ENCODE measurements at regions not wholly inside any gene's neighbourhood (a gene's known extent, or its start where the extent isn't known, plus 50 kb on each side); places are given as distances from the start of the nearest gene placed in this dataset.

GRCh38 chrX:39174241-39174771 is 373.0 kb downstream of the MID1IP1 start:
- TF ChIP-seq CTCF (IDR thresholded peaks at IDR 0.05) (no peak), POLR2A (IDR thresholded peaks at IDR 0.05) (no peak)
- Histone ChIP-seq H3K4me1 (peaks cover 0 to 25% (median 6%) of the 10 kb centered on the region in 3 donors), H3K36me3 (no peaks in the 10 kb centered on the region), H3K4me3 (peak overlapping the region in 1 of 4 donors; percentile 34), H3K9me3 (no peaks in the 10 kb centered on the region), H3K27me3 (no peaks in the 10 kb centered on the region), H3K27ac (peak overlapping the region in 2 of 4 donors; percentile 34 to 66)
- WGBS, 2 donors = 0 to 66% methylated on average over 1 to 4 of the region's 5 CpGs
- intact Hi-C loops (cut with DNase I) = no loop called here
- no peak for DNase-seq

- Histone ChIP-seq H3K4me3 (peak overlapping the region in 1 of 4 donors; percentile 34), H3K27me3 (no peaks in the 10 kb centered on the region), H3K36me3 (no peaks in the 10 kb centered on the region), H3K4me1 (peaks cover 0 to 25% (median 6%) of the 10 kb centered on the region in 3 donors), H3K9me3 (no peaks in the 10 kb centered on the region), H3K27ac (peak overlapping the region in 3 of 4 donors; percentile 16 to 66 (median 34))
- 0 to 40% methylated on average over 5 to 11 of the region's 13 CpGs for WGBS, 2 donors
- intact Hi-C loops (cut with DNase I) = no loop called here
- no peak for TF ChIP-seq CTCF (IDR thresholded peaks at IDR 0.05)
- no peak for TF ChIP-seq POLR2A (IDR thresholded peaks at IDR 0.05)
- no peak for DNase-seq
These were observed 373.6 kb downstream of the MID1IP1 start for GRCh38 chrX:39174772-39175417.

GRCh38 chrX:39175418-39176057 is 374.3 kb downstream of the MID1IP1 start:
- no peak for TF ChIP-seq POLR2A (IDR thresholded peaks at IDR 0.05)
- H3K27me3 ChIP-seq = no peaks in the 10 kb centered on the region
- H3K4me1 ChIP-seq = peaks cover 0 to 25% (median 6%) of the 10 kb centered on the region in 3 donors
- no peak for DNase-seq
- H3K9me3 ChIP-seq = no peaks in the 10 kb centered on the region
- peak overlapping the region in 3 of 4 donors; percentile 16 to 66 (median 34) for H3K27ac ChIP-seq
- WGBS, 2 donors = 58% methylated on average over 5 of the region's 6 CpGs; no CpG with 5 or more reads in 1 of the 2 donors
- no peaks in the 10 kb centered on the region for H3K36me3 ChIP-seq
- intact Hi-C loops (cut with DNase I) = no loop called here
- H3K4me3 ChIP-seq = no peak overlapping the region

GRCh38 chrX:39176105-39176504 is 374.8 kb downstream of the MID1IP1 start:
- Histone ChIP-seq H3K27me3 (no peaks in the 10 kb centered on the region), H3K9me3 (no peaks in the 10 kb centered on the region), H3K4me3 (no peak overlapping the region), H3K27ac (peak overlapping the region in 2 of 4 donors; percentile 16 to 66), H3K36me3 (no peaks in the 10 kb centered on the region), H3K4me1 (peaks cover 0 to 25% (median 6%) of the 10 kb centered on the region in 3 donors)
- TF ChIP-seq POLR2A (IDR thresholded peaks at IDR 0.05) = no peak
- TF ChIP-seq CTCF (IDR thresholded peaks at IDR 0.05) = no peak
- intact Hi-C loops (cut with DNase I) = no loop called here
- DNase-seq = no peak
- WGBS, 2 donors = 78% methylated on average over 2 of the region's 4 CpGs; no CpG with 5 or more reads in 1 of the 2 donors

GRCh38 chrX:39189431-39189830 is 388.2 kb downstream of the MID1IP1 start:
- TF ChIP-seq CTCF (IDR thresholded peaks at IDR 0.05) (no peak), POLR2A (IDR thresholded peaks at IDR 0.05) (no peak)
- H3K36me3 ChIP-seq = no peaks in the 10 kb centered on the region
- no peaks in the 10 kb centered on the region for H3K27me3 ChIP-seq
- H3K27ac ChIP-seq = no peak overlapping the region
- H3K4me1 ChIP-seq = no peaks in the 10 kb centered on the region
- no peaks in the 10 kb centered on the region for H3K9me3 ChIP-seq
- no peak for DNase-seq
- intact Hi-C loops (cut with DNase I) = no loop called here
- H3K4me3 ChIP-seq = no peak overlapping the region
- 40 to 88% methylated on average over 1 of the region's 1 CpG for WGBS, 2 donors
